ENCODE measurements at regions not wholly inside any gene's neighbourhood (a gene's known extent, or its start where the extent isn't known, plus 50 kb on each side); places are given as distances from the start of the nearest gene placed in this dataset.
"Not testable (repeated sequence)": the region's sequence is repeated elsewhere in the genome, so short reads cannot be mapped to it uniquely, and the experiment has no call there.

DNA sequence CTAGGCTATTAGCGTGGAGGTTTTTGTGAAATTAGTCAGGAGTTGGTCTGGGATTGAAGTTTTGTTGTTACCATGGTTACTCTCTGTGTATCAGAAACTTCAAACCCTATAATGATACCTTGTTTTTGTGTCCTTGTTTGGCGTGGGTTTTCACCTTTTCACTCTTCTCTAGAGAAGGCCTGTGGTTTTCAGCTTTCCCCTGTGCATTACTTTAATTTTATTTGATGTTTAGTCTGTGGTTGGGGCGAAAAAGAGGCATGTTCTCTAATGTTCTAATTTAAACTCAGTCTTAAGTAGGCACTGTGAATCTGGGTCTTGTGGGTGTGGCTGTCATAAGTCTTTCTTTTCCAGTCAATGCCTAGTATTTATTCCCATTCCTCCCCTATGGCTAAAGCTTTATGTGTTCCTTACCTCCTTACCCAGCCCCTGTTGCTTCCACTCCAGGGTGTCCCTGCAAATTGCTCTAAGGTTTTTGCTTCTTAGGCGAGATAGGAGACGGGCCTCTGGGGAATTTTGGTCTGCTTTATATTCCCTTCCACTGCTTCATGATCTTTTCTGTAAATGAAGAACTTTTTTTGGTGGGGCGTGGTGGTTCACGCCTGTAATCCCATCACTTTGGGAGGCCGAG is 125.1 kb upstream of the XIST start:
- no peak for DNase-seq
- WGBS, 2 experiments (ENCODE audit: extremely low coverage in 2 of 2, insufficient read length in 1 of 2) = no CpG with 5 or more reads among the region's 8 CpGs
- TF ChIP-seq RCOR1 (IDR thresholded peaks at IDR 0.05; ENCODE audit: insufficient replicate concordance, low read length) (no peak), RFX5 (IDR thresholded peaks at IDR 0.05; ENCODE audit: low read depth, low read length) (no peak)
- Histone ChIP-seq H3K79me1 (ENCODE audit: low read depth in 1 of 2, low read length in 2 of 2) (peaks cover 2 to 10% of the 10 kb centered on the region in 2 experiments; a peak in 2 of 4 replicates), H3K9ac (ENCODE audit: low read depth, low read length) (no peak overlapping the region), H3K4me1 (ENCODE audit: control insufficient read depth, insufficient read depth, low read length) (no peaks in the 10 kb centered on the region), H3K4ac (ENCODE audit: low read depth, low read length) (no peak overlapping the region), H3K27ac (ENCODE audit: insufficient read depth, low read length) (no peak overlapping the region), H3K36me3 (ENCODE audit: control insufficient read depth, insufficient read depth, low read length) (no peaks in the 10 kb centered on the region), H2AK9ac (replicated peaks; ENCODE audit: low read depth, low read length, poor library complexity) (no peak overlapping the region), H3K4me2 (ENCODE audit: low read depth, low read length) (no peak overlapping the region), H2BK15ac (ENCODE audit: low read depth, low read length) (no peak overlapping the region), H2BK5ac (ENCODE audit: low read depth, low read length, poor library complexity, severe bottlenecking) (no peak overlapping the region), H2BK20ac (ENCODE audit: low read depth, low read length) (no peak overlapping the region), H2AFZ (replicated peaks; ENCODE audit: low read length, poor library complexity) (no peak overlapping the region), H3K18ac (ENCODE audit: low read depth, low read length) (no peak overlapping the region), H4K20me1 (ENCODE audit: insufficient read depth, low read length) (peaks cover 22% of the 10 kb centered on the region; the same call in 1 of the 2 replicates), H3K56ac (ENCODE audit: extremely low read depth, insufficient read depth, low read length) (no peak overlapping the region), H2AK5ac (ENCODE audit: low read depth, low read length) (no peak overlapping the region), H3K9me1 (ENCODE audit: insufficient read depth, low read length) (no peaks in the 10 kb centered on the region), H3K9me3 (ENCODE audit: control insufficient read depth, insufficient read depth, low read length) (no peaks in the 10 kb centered on the region), H3K27me3 (ENCODE audit: control insufficient read depth, insufficient read depth, low read length) (no peaks in the 10 kb centered on the region), H2BK120ac (ENCODE audit: low read depth, low read length) (no peak overlapping the region), H4K91ac (ENCODE audit: insufficient read depth, low read depth, low read length) (no peak overlapping the region), H3K4me3 (ENCODE audit: insufficient read depth, low read depth, low read length) (no peak overlapping the region), H4K8ac (ENCODE audit: low read depth in 2 of 2, low read length in 2 of 2) (no peak overlapping the region), H3K23ac (ENCODE audit: low read depth, low read length) (no peak overlapping the region), H3K14ac (replicated peaks; ENCODE audit: low read depth, low read length) (no peak overlapping the region), H4K5ac (ENCODE audit: low read depth, low read length) (no peak overlapping the region)
- intact Hi-C loops (cut with micrococcal nuclease) (no loop called here), dilution Hi-C loops (cut with HindIII; ENCODE audit: low sequenced_read_pairs, unreplicated experiment) (no loop called here), in situ Hi-C loops (cut with MboI; ENCODE audit: low sequenced_read_pairs) (no loop called here)
- ChIA-PET POLR2A (ENCODE audit: unreplicated experiment) (no interaction called here), CTCF (no interaction called here)
- ATAC-seq (ENCODE audit: low read depth) = no peak
- BruUV-seq (replicated peaks) = no TSS peak

DNA sequence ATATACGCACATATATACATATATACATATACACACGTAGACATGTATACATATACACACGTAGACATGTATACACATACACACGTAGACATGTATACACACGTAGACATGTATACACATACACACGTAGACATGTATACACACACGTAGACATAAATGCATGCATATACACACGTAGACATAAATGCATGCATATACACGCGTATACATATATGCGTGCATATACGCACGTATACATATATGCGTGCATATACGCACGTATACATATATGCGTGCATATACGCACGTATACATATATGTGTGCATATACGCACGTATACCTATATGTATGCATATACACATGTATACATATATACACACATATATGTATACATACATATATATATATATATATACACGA is 114.9 kb upstream of the XIST start:
- WGBS, 2 experiments (ENCODE audit: extremely low coverage in 2 of 2, insufficient read length in 1 of 2) = 98% methylated on average over 6 of the region's 22 CpGs; no CpG with 5 or more reads in 1 of the 2 experiments
- not testable (repeated sequence) for BruUV-seq (replicated peaks); DNase-seq

More for the DNA sequence above, 114.9 kb upstream of the XIST start:
- H2BK20ac ChIP-seq (ENCODE audit: low read depth, low read length); H2AK5ac ChIP-seq (ENCODE audit: low read depth, low read length); H4K5ac ChIP-seq (ENCODE audit: low read depth, low read length); H2BK120ac ChIP-seq (ENCODE audit: low read depth, low read length); H4K8ac ChIP-seq (ENCODE audit: low read depth in 2 of 2, low read length in 2 of 2); H3K14ac ChIP-seq (replicated peaks; ENCODE audit: low read depth, low read length); dilution Hi-C loops (cut with HindIII; ENCODE audit: low sequenced_read_pairs, unreplicated experiment); H3K36me3 ChIP-seq (ENCODE audit: control insufficient read depth, insufficient read depth, low read length); H2BK15ac ChIP-seq (ENCODE audit: low read depth, low read length); H2AK9ac ChIP-seq (replicated peaks; ENCODE audit: low read depth, low read length, poor library complexity); H3K9ac ChIP-seq (ENCODE audit: low read depth, low read length); H3K4me2 ChIP-seq (ENCODE audit: low read depth, low read length); CTCF ChIA-PET; H2BK5ac ChIP-seq (ENCODE audit: low read depth, low read length, poor library complexity, severe bottlenecking); H3K4ac ChIP-seq (ENCODE audit: low read depth, low read length); H3K9me3 ChIP-seq (ENCODE audit: control insufficient read depth, insufficient read depth, low read length); H3K23ac ChIP-seq (ENCODE audit: low read depth, low read length); H3K18ac ChIP-seq (ENCODE audit: low read depth, low read length); intact Hi-C loops (cut with micrococcal nuclease); H3K4me3 ChIP-seq (ENCODE audit: insufficient read depth, low read depth, low read length); H3K56ac ChIP-seq (ENCODE audit: extremely low read depth, insufficient read depth, low read length); ATAC-seq (ENCODE audit: low read depth); H4K91ac ChIP-seq (ENCODE audit: insufficient read depth, low read depth, low read length); H3K27ac ChIP-seq (ENCODE audit: insufficient read depth, low read length); H3K9me1 ChIP-seq (ENCODE audit: insufficient read depth, low read length); H2AFZ ChIP-seq (replicated peaks; ENCODE audit: low read length, poor library complexity); H3K4me1 ChIP-seq (ENCODE audit: control insufficient read depth, insufficient read depth, low read length); POLR2A ChIA-PET (ENCODE audit: unreplicated experiment); in situ Hi-C loops (cut with MboI; ENCODE audit: low sequenced_read_pairs); H3K27me3 ChIP-seq (ENCODE audit: control insufficient read depth, insufficient read depth, low read length): not testable (repeated sequence)
- Histone ChIP-seq H3K79me1 (ENCODE audit: low read depth in 1 of 2, low read length in 2 of 2) (peaks cover 3 to 28% of the 10 kb centered on the region in 2 experiments; a peak in 3 of 4 replicates), H4K20me1 (ENCODE audit: insufficient read depth, low read length) (peaks cover 26% of the 10 kb centered on the region)

All from IMR-90 (cell line).